T-cell (primary cell): ENCODE measurements at regions not wholly inside any gene's neighbourhood (a gene's known extent, or its start where the extent isn't known, plus 50 kb on each side); places are given as distances from the start of the nearest gene placed in this dataset.
A peak's percentile ranks its signal among the peaks of the same experiment; 100 is the strongest.

Experiments used
- ATAC-seq, 4 experiments: fragments of 200-7000 bp in 3 of 4; fragments of 150-1000 bp in 1 of 4; cut with Tn5 transposase; replicated peaks in 1 of 4; 1 replicate in 3 of 4; 2 replicates in 1 of 4; pipeline ENCODE4 v1.10.0; 2021; ENCODE audit warnings: moderate library complexity in 3 of 4, mild to moderate bottlenecking in 2 of 4, moderate number of reproducible peaks in 1 of 4
- CTCF ChIA-PET, 2 donors: fragments of 300-600 bp; sonication (Branson Sonifier 250); formaldehyde crosslinking; loops; one replicate each; lab custom pipeline; 2022; ENCODE audit warnings: antibody characterized with exemption in 2 of 2; lab: Charles Lee
- POLR2A ChIA-PET, 2 donors: fragments of 300-600 bp; sonication (Branson Sonifier 250); formaldehyde crosslinking; loops; one replicate each; lab custom pipeline; 2022; ENCODE audit warnings: antibody characterized with exemption in 2 of 2; lab: Charles Lee
- DNase-seq, 35 experiments: peaks; one replicate each; pipeline versions ENCODE4 v3.0.0 to v3.0.0-alpha.2; 2013 to 2023
- H3K27ac ChIP-seq: one replicate; pipeline ENCODE4 v1.5.1; 2013; ENCODE audit warnings: low read length
- H3K27me3 ChIP-seq, 2 experiments: replicated peaks in 1 of 2; 1 replicate in 1 of 2; 2 replicates in 1 of 2; pipeline versions ENCODE4 v1.6.1 to v1.7.0; 2013; ENCODE audit warnings: low read length in 1 of 2, mixed read lengths in 1 of 2; ENCODE audit not compliant: control insufficient read depth in 2 of 2, insufficient read depth in 2 of 2; ENCODE audit errors: extremely low read depth in 1 of 2
- H3K36me3 ChIP-seq, 2 donors: 1 replicate in 1 of 2; 2 replicates in 1 of 2; pipeline versions ENCODE4 v1.6.1 to v1.7.0; 2013; ENCODE audit warnings: low read length in 1 of 2; ENCODE audit not compliant: control insufficient read depth in 2 of 2, insufficient read depth in 1 of 2; ENCODE audit errors: extremely low read depth in 1 of 2
- H3K4me1 ChIP-seq, 2 experiments: 1 replicate in 1 of 2; 2 replicates in 1 of 2; pipeline versions ENCODE4 v1.6.1 to v1.7.0; 2013; ENCODE audit warnings: low read length in 2 of 2, mixed read lengths in 1 of 2; ENCODE audit not compliant: insufficient read depth in 2 of 2, control insufficient read depth in 1 of 2; ENCODE audit errors: extremely low read depth in 1 of 2
- H3K4me3 ChIP-seq, 2 donors: 1 replicate in 1 of 2; 2 replicates in 1 of 2; pipeline versions ENCODE4 v1.5.1 to v1.7.0; 2013; ENCODE audit warnings: mild to moderate bottlenecking in 2 of 2, low read length in 1 of 2, moderate library complexity in 1 of 2; ENCODE audit not compliant: control insufficient read depth in 1 of 2; ENCODE audit errors: extremely low read depth in 1 of 2
- H3K9me3 ChIP-seq: 2 replicates; pipeline ENCODE4 v1.7.0; 2013
- H3K27ac Mint-ChIP-seq, 2 donors: one replicate each; pipeline ENCODE4 v1.8.0; 2020 to 2021; ENCODE audit warnings: mild to moderate bottlenecking in 2 of 2, mixed read lengths in 2 of 2
- H3K27me3 Mint-ChIP-seq, 2 donors: one replicate each; pipeline ENCODE4 v1.8.0; 2021 to 2022; ENCODE audit warnings: mixed read lengths in 2 of 2
- H3K36me3 Mint-ChIP-seq: one replicate; pipeline ENCODE4 v1.8.0; 2021; ENCODE audit warnings: mixed read lengths
- H3K4me1 Mint-ChIP-seq, 3 donors: one replicate each; pipeline ENCODE4 v1.8.0; 2020 to 2022; ENCODE audit warnings: mixed read lengths in 3 of 3, mild to moderate bottlenecking in 1 of 3
- H3K4me3 Mint-ChIP-seq, 3 donors: one replicate each; pipeline ENCODE4 v1.8.0; 2020 to 2022; ENCODE audit warnings: mild to moderate bottlenecking in 3 of 3, mixed read lengths in 3 of 3, moderate library complexity in 3 of 3
- H3K9me3 Mint-ChIP-seq, 3 donors: one replicate each; pipeline ENCODE4 v1.8.0; 2020 to 2022; ENCODE audit warnings: mixed read lengths in 3 of 3
- WGBS: methylation state at CpG from one replicate; pipeline ENCODE4 v1.1.5; 2013; ENCODE audit warnings: missing lambda C conversion rate; ENCODE audit not compliant: insufficient coverage; 5-methylcytosine and 5-hydroxymethylcytosine counted together

DNA sequence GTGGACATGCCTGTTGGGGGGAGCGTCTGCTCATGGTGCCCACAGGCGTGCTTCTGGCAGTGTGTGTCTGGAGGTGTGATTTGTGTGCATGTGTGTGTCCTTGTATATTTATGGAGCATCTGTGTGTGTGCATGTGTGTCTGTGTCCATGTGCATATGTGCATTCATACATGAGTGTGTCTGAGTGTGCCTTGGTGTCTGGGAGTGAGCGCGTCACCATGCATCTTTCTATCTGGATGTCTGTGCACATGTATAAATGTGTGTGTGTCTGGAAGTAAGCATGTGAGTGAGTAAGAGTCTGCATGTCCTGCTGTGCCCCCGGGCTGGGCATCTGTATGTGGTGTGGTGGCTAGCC is 58.1 kb upstream of the PRR23E start:
- POLR2A ChIA-PET = no interaction called here
- CTCF ChIA-PET = no interaction called here
- H3K4me1 ChIP-seq = no peaks in the 10 kb centered on the region
- H3K4me1 Mint-ChIP-seq = peaks cover 0 to 8% (median 4%) of the 10 kb centered on the region in 3 donors
- H3K9me3 ChIP-seq = no peaks in the 10 kb centered on the region
- no peak overlapping the region for H3K27ac Mint-ChIP-seq
- no peak overlapping the region for H3K4me3 Mint-ChIP-seq
- no peak for DNase-seq
- no peaks in the 10 kb centered on the region for H3K9me3 Mint-ChIP-seq
- ATAC-seq = no peak
- no peak overlapping the region for H3K4me3 ChIP-seq
- WGBS = 93% methylated on average over 5 of the region's 5 CpGs
- H3K27me3 Mint-ChIP-seq = peaks cover 42 to 51% of the 10 kb centered on the region in 2 donors
- no peak overlapping the region for H3K27ac ChIP-seq
- no peaks in the 10 kb centered on the region for H3K36me3 Mint-ChIP-seq
- peaks cover 3 to 58% of the 10 kb centered on the region in 2 experiments for H3K27me3 ChIP-seq
- H3K36me3 ChIP-seq = no peaks in the 10 kb centered on the region

GRCh38 chr3:127135241-127136023 is 57.5 kb upstream of the PRR23E start:
- ChIA-PET POLR2A (no interaction called here), CTCF (no interaction called here)
- Histone ChIP-seq H3K4me3 (no peak overlapping the region), H3K4me1 (no peaks in the 10 kb centered on the region), H3K9me3 (no peaks in the 10 kb centered on the region), H3K27ac (no peak overlapping the region), H3K27me3 (peaks cover 3 to 61% of the 10 kb centered on the region in 2 experiments), H3K36me3 (no peaks in the 10 kb centered on the region)
- DNase-seq = no peak
- peaks cover 42 to 51% of the 10 kb centered on the region in 2 donors for H3K27me3 Mint-ChIP-seq
- H3K9me3 Mint-ChIP-seq = no peaks in the 10 kb centered on the region
- no peak overlapping the region for H3K27ac Mint-ChIP-seq
- H3K4me1 Mint-ChIP-seq = peaks cover 0 to 8% (median 4%) of the 10 kb centered on the region in 3 donors
- no peak overlapping the region for H3K4me3 Mint-ChIP-seq
- no peaks in the 10 kb centered on the region for H3K36me3 Mint-ChIP-seq
- WGBS = 15% methylated on average over 55 of the region's 58 CpGs
- ATAC-seq = no peak

DNA sequence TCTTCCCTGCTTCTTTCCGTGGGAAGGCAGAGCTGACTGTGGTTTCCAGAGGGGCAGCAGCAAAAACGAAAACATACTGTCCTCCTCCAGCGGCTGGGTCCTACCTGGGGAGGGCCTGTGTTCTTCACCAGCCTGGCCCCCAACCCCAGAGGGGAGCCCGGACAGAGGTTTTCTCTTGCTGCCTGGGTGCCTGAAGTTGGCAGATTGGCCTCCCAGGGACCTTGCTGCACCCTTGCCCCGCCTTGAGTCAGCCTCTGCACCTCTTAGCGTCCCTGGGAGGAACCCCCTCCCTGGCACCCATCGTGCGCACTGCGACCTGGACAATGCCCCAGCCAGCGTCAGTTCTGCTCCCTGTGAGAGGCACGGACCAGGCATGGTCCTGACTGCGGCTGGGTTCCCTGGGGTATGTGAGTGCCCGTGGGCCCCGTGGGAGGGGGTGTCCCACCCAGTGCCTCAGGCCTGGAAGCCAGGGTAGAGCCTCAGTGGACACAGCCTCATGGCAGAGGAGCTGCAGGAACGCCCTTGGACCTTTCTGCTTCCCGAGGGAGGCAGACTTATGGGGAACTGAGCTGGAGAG is 56.8 kb upstream of the PRR23E start:
- CTCF ChIA-PET = no interaction called here
- 73% methylated on average over 13 of the region's 16 CpGs for WGBS

DNA sequence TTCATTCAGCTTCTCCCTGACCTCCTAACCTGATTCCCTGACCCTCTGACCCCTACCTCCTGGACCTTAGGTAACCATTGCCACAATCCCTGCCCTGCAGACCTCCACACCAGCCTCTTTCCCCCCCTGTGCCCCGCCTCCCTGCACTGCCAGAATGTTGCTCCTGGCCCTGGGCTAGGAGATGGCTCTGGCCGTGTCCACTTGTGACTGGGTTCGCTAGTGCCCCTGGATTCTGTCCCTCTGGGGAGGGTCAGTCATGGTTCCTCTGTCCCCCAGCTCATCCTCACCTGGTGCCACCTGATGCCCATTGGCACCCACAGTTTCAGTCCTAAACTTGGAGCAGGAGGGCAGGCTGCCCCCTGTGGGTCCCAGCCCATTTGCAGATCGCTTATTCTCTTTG is 56.2 kb upstream of the PRR23E start:
- no peaks in the 10 kb centered on the region for H3K36me3 Mint-ChIP-seq
- H3K4me1 Mint-ChIP-seq = peaks cover 0 to 8% (median 4%) of the 10 kb centered on the region in 3 donors
- Histone ChIP-seq H3K27me3 (peaks cover 3 to 62% of the 10 kb centered on the region in 2 experiments), H3K27ac (no peak overlapping the region), H3K9me3 (no peaks in the 10 kb centered on the region), H3K36me3 (no peaks in the 10 kb centered on the region), H3K4me3 (no peak overlapping the region), H3K4me1 (no peaks in the 10 kb centered on the region)
- H3K27me3 Mint-ChIP-seq = peaks cover 42 to 51% of the 10 kb centered on the region in 2 donors
- no peak overlapping the region for H3K27ac Mint-ChIP-seq
- 83% methylated on average over 4 of the region's 4 CpGs for WGBS
- peak in 1 of 35 experiments; percentile 3 for DNase-seq
- no peak overlapping the region for H3K4me3 Mint-ChIP-seq
- no peak for ATAC-seq
- no peaks in the 10 kb centered on the region for H3K9me3 Mint-ChIP-seq
- POLR2A ChIA-PET = no interaction called here
- CTCF ChIA-PET = no interaction called here

More for the DNA sequence above, 56.8 kb upstream of the PRR23E start:
- H3K27me3 ChIP-seq = peaks cover 3 to 62% of the 10 kb centered on the region in 2 experiments
- no peak overlapping the region for H3K27ac ChIP-seq
- Mint-ChIP-seq H3K9me3 (no peaks in the 10 kb centered on the region), H3K27ac (no peak overlapping the region), H3K27me3 (peaks cover 42 to 51% of the 10 kb centered on the region in 2 donors), H3K4me3 (no peak overlapping the region), H3K4me1 (peaks cover 0 to 8% (median 4%) of the 10 kb centered on the region in 3 donors), H3K36me3 (no peaks in the 10 kb centered on the region)
- H3K9me3 ChIP-seq = no peaks in the 10 kb centered on the region
- DNase-seq (peak in 1 of 35 experiments; percentile 1), ATAC-seq (no peak)
- no peaks in the 10 kb centered on the region for H3K36me3 ChIP-seq
- H3K4me1 ChIP-seq = no peaks in the 10 kb centered on the region
- no peak overlapping the region for H3K4me3 ChIP-seq
- POLR2A ChIA-PET = no interaction called here

- ATAC-seq (no peak), DNase-seq (no peak)
- H3K27ac ChIP-seq = no peak overlapping the region
- H3K27me3 Mint-ChIP-seq = peaks cover 42 to 51% of the 10 kb centered on the region in 2 donors
- H3K4me1 ChIP-seq = no peaks in the 10 kb centered on the region
- no peaks in the 10 kb centered on the region for H3K36me3 Mint-ChIP-seq
- peaks cover 0 to 8% (median 4%) of the 10 kb centered on the region in 3 donors for H3K4me1 Mint-ChIP-seq
- CTCF ChIA-PET = no interaction called here
- POLR2A ChIA-PET = no interaction called here
- H3K36me3 ChIP-seq = no peaks in the 10 kb centered on the region
- H3K9me3 Mint-ChIP-seq = no peaks in the 10 kb centered on the region
- H3K27ac Mint-ChIP-seq = no peak overlapping the region
- no peaks in the 10 kb centered on the region for H3K9me3 ChIP-seq
- peaks cover 3 to 60% of the 10 kb centered on the region in 2 experiments for H3K27me3 ChIP-seq
- 81% methylated on average over 8 of the region's 8 CpGs for WGBS
- no peak overlapping the region for H3K4me3 ChIP-seq
- no peak overlapping the region for H3K4me3 Mint-ChIP-seq
Observed at GRCh38 chr3:127137113-127137512, 55.8 kb upstream of the PRR23E start.

- H3K27me3 ChIP-seq = peaks cover 3 to 58% of the 10 kb centered on the region in 2 experiments
- ATAC-seq = no peak
- Mint-ChIP-seq H3K36me3 (no peaks in the 10 kb centered on the region), H3K4me1 (peaks cover 0 to 8% (median 4%) of the 10 kb centered on the region in 3 donors), H3K4me3 (no peak overlapping the region), H3K27me3 (peaks cover 39 to 45% of the 10 kb centered on the region in 2 donors), H3K27ac (no peak overlapping the region), H3K9me3 (peaks cover under 1 to 1% (median 1%) of the 10 kb centered on the region in 3 donors)
- no peak overlapping the region for H3K27ac ChIP-seq
- H3K9me3 ChIP-seq = no peaks in the 10 kb centered on the region
- DNase-seq = peak in 1 of 35 experiments; percentile 9
- POLR2A ChIA-PET = no interaction called here
- WGBS = 60% methylated on average over 8 of the region's 11 CpGs
- no peaks in the 10 kb centered on the region for H3K36me3 ChIP-seq
- CTCF ChIA-PET = no interaction called here
- no peak overlapping the region for H3K4me3 ChIP-seq
- H3K4me1 ChIP-seq = no peaks in the 10 kb centered on the region
Observed at GRCh38 chr3:127137757-127138536, 55.0 kb upstream of the PRR23E start.
